ENCODE measurements at regions not wholly inside any gene's neighbourhood (a gene's known extent, or its start where the extent isn't known, plus 50 kb on each side); places are given as distances from the start of the nearest gene placed in this dataset.

GRCh38 chr3:43995547-43996378, 245.9 kb upstream of the TOPAZ1 start:
- no peak overlapping the region for H3K4me3 ChIP-seq (ENCODE audit: low read length, poor library complexity, severe bottlenecking)
- H3K27me3 ChIP-seq (ENCODE audit: insufficient read depth, low read length, poor library complexity, severe bottlenecking): peaks cover 4% of the 10 kb centered on the region

GRCh38 chr3:43996379-43997301, 245.0 kb upstream of the TOPAZ1 start:
- Histone ChIP-seq H3K4me2 (ENCODE audit: low read depth, low read length, poor library complexity, severe bottlenecking) (no peak overlapping the region), H3K36me3 (ENCODE audit: insufficient read depth, low read length) (no peaks in the 10 kb centered on the region), H3K9me2 (replicated peaks; ENCODE audit: low read depth, low read length) (no peaks in the 10 kb centered on the region), H3K4me1 (ENCODE audit: insufficient read depth, low read length, poor library complexity, severe bottlenecking) (no peaks in the 10 kb centered on the region), H2AFZ (ENCODE audit: low read length) (no peak overlapping the region), H3K27me3 (ENCODE audit: insufficient read depth, low read length, poor library complexity, severe bottlenecking) (peaks cover 4% of the 10 kb centered on the region), H3K79me2 (ENCODE audit: insufficient read depth, low read length) (no peaks in the 10 kb centered on the region), H3K4me3 (ENCODE audit: low read length, poor library complexity, severe bottlenecking) (no peak overlapping the region), H4K20me1 (ENCODE audit: insufficient read depth, low read length, poor library complexity, severe bottlenecking) (no peaks in the 10 kb centered on the region), H3F3A (ENCODE audit: low read depth) (no peaks in the 10 kb centered on the region), H3K9ac (ENCODE audit: low read depth, low read length, poor library complexity, severe bottlenecking) (no peak overlapping the region), H3K9me3 (ENCODE audit: insufficient read depth, low read depth, low read length) (peaks cover 6% of the 10 kb centered on the region; the same call in 1 of the 2 replicates)
- TF ChIP-seq EZH2phosphoT487 (IDR thresholded peaks at IDR 0.05; ENCODE audit: borderline replicate concordance): no peak
- TF ChIP-seq CTCF (conservative IDR thresholded peaks at IDR 0.05; ENCODE audit: low read length): no peak

More at GRCh38 chr3:43995547-43996378, 245.9 kb upstream of the TOPAZ1 start:
- Histone ChIP-seq H4K20me1 (ENCODE audit: insufficient read depth, low read length, poor library complexity, severe bottlenecking) (no peaks in the 10 kb centered on the region), H3K9me2 (replicated peaks; ENCODE audit: low read depth, low read length) (no peaks in the 10 kb centered on the region), H3K36me3 (ENCODE audit: insufficient read depth, low read length) (no peaks in the 10 kb centered on the region), H2AFZ (ENCODE audit: low read length) (no peak overlapping the region), H3K9ac (ENCODE audit: low read depth, low read length, poor library complexity, severe bottlenecking) (no peak overlapping the region), H3K4me1 (ENCODE audit: insufficient read depth, low read length, poor library complexity, severe bottlenecking) (no peaks in the 10 kb centered on the region), H3K79me2 (ENCODE audit: insufficient read depth, low read length) (no peaks in the 10 kb centered on the region), H3K9me3 (ENCODE audit: insufficient read depth, low read depth, low read length) (peaks cover 6% of the 10 kb centered on the region; the same call in 1 of the 2 replicates), H3K4me2 (ENCODE audit: low read depth, low read length, poor library complexity, severe bottlenecking) (no peak overlapping the region), H3F3A (ENCODE audit: low read depth) (no peaks in the 10 kb centered on the region)
- TF ChIP-seq EZH2phosphoT487 (IDR thresholded peaks at IDR 0.05; ENCODE audit: borderline replicate concordance): no peak
- no peak for TF ChIP-seq CTCF (conservative IDR thresholded peaks at IDR 0.05; ENCODE audit: low read length)

GRCh38 chr3:43997316-43997715, 244.4 kb upstream of the TOPAZ1 start:
- Histone ChIP-seq H3F3A (ENCODE audit: low read depth) (no peaks in the 10 kb centered on the region), H3K4me2 (ENCODE audit: low read depth, low read length, poor library complexity, severe bottlenecking) (no peak overlapping the region), H3K9ac (ENCODE audit: low read depth, low read length, poor library complexity, severe bottlenecking) (no peak overlapping the region), H3K27me3 (ENCODE audit: insufficient read depth, low read length, poor library complexity, severe bottlenecking) (peaks cover 4% of the 10 kb centered on the region), H2AFZ (ENCODE audit: low read length) (no peak overlapping the region), H3K9me2 (replicated peaks; ENCODE audit: low read depth, low read length) (no peaks in the 10 kb centered on the region), H3K79me2 (ENCODE audit: insufficient read depth, low read length) (no peaks in the 10 kb centered on the region), H3K4me1 (ENCODE audit: insufficient read depth, low read length, poor library complexity, severe bottlenecking) (no peaks in the 10 kb centered on the region), H3K4me3 (ENCODE audit: low read length, poor library complexity, severe bottlenecking) (no peak overlapping the region), H3K36me3 (ENCODE audit: insufficient read depth, low read length) (no peaks in the 10 kb centered on the region), H3K9me3 (ENCODE audit: insufficient read depth, low read depth, low read length) (peaks cover 6% of the 10 kb centered on the region; the same call in 1 of the 2 replicates), H4K20me1 (ENCODE audit: insufficient read depth, low read length, poor library complexity, severe bottlenecking) (no peaks in the 10 kb centered on the region)
- TF ChIP-seq EZH2phosphoT487 (IDR thresholded peaks at IDR 0.05; ENCODE audit: borderline replicate concordance): no peak
- no peak for TF ChIP-seq CTCF (conservative IDR thresholded peaks at IDR 0.05; ENCODE audit: low read length)

All from Loucy (cell line).